COLO829 (cell line): ENCODE measurements at regions not wholly inside any gene's neighbourhood (a gene's known extent, or its start where the extent isn't known, plus 50 kb on each side); places are given as distances from the start of the nearest gene placed in this dataset.

Experiments used
- DNase-seq: peaks from one replicate; pipeline ENCODE4 v3.0.0; 2012; ENCODE audit warnings: low spot score

GRCh38 chr2:166560022-166560421, 66.0 kb upstream of the SCN7A start:
- DNase-seq = no peak

GRCh38 chr2:166550923-166551322, 56.9 kb upstream of the SCN7A start:
- DNase-seq = no peak

- DNase-seq = no peak
Measured at GRCh38 chr2:166545473-166545872, 51.4 kb upstream of the SCN7A start.
